ENCODE measurements at regions not wholly inside any gene's neighbourhood (a gene's known extent, or its start where the extent isn't known, plus 50 kb on each side); places are given as distances from the start of the nearest gene placed in this dataset.
A peak's percentile ranks its signal among the peaks of the same experiment; 100 is the strongest.
"Not testable (repeated sequence)": the region's sequence is repeated elsewhere in the genome, so short reads cannot be mapped to it uniquely, and the experiment has no call there.

DNA sequence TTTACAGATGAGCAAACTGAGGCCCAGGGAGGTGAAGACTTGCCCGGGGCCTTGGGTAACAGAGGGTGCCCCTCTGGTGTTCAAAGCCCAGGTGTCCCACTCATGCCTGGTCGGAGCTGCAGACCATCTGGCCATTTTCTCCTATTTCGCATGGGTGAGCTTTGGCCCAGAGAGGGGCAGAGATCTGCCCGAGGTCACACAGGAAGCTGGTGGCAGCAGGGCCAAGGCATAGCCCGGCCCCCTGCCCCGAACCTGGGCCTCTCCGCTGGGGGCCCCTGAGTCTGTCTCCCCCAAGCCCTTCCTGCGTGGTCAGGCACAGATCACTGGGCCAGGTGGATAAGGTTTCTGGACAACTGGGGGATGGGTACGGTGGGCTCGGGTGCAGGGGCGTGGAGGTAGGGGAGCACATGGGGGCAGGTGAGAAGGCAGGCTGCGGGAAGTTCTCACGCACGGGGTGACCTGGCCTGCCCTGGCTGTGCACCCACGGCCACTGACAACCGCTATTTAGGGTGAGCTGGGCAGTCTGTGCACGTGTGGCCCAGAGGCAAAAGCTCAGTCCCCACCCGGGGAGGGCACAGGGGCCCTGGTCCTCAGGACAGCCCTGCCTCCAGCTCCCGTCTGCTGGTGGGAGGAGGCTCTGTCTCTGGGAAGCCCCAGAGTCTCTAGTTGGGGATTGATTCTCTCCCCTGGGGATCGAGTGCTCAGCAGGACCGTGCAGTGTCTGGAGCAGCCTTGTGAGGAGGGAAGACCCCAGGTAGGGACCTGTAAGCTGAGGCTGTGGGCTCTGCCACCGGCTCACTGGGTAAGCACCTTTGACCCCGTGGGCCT lies 68.6 kb downstream of the UNCX start:
- Mint-ChIP-seq H3K36me3 (ENCODE audit: low read depth) (no peaks in the 10 kb centered on the region), H3K27me3 (ENCODE audit: insufficient read depth) (no peaks in the 10 kb centered on the region), H3K27ac (no peak overlapping the region), H3K9me3 (no peaks in the 10 kb centered on the region), H3K4me1 (peaks cover 3% of the 10 kb centered on the region), H3K4me3 (no peak overlapping the region)
- H3K4me1 ChIP-seq (ENCODE audit: control insufficient read depth, insufficient read depth, low read length), result no peaks in the 10 kb centered on the region
- 89 to 90% methylated on average over 14 to 23 of the region's 23 CpGs for WGBS, 2 experiments (ENCODE audit: insufficient coverage in 1 of 2, insufficient read length in 1 of 2)
- peak; percentile 38 for DNase-seq
- no peaks in the 10 kb centered on the region for H3K9me3 ChIP-seq (ENCODE audit: control insufficient read depth, low read length)
- H3K36me3 ChIP-seq (ENCODE audit: control insufficient read depth, insufficient read depth, low read length), result no peaks in the 10 kb centered on the region
- no peak overlapping the region for H3K4me3 ChIP-seq (ENCODE audit: low read length)
- H3K27ac ChIP-seq (ENCODE audit: low read depth, low read length), result no peak overlapping the region
- no peak overlapping the region for H3K9ac ChIP-seq (ENCODE audit: extremely low read depth, low read length, poor library complexity, severe bottlenecking)
- TF ChIP-seq, protein P1, sequence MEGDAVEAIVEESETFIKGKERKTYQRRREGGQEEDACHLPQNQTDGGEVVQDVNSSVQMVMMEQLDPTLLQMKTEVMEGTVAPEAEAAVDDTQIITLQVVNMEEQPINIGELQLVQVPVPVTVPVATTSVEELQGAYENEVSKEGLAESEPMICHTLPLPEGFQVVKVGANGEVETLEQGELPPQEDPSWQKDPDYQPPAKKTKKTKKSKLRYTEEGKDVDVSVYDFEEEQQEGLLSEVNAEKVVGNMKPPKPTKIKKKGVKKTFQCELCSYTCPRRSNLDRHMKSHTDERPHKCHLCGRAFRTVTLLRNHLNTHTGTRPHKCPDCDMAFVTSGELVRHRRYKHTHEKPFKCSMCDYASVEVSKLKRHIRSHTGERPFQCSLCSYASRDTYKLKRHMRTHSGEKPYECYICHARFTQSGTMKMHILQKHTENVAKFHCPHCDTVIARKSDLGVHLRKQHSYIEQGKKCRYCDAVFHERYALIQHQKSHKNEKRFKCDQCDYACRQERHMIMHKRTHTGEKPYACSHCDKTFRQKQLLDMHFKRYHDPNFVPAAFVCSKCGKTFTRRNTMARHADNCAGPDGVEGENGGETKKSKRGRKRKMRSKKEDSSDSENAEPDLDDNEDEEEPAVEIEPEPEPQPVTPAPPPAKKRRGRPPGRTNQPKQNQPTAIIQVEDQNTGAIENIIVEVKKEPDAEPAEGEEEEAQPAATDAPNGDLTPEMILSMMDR (conservative IDR thresholded peaks at IDR 0.05), result no peak
- H3K27me3 ChIP-seq (ENCODE audit: control insufficient read depth, insufficient read depth, low read length, poor library complexity, severe bottlenecking), result no peaks in the 10 kb centered on the region

DNA sequence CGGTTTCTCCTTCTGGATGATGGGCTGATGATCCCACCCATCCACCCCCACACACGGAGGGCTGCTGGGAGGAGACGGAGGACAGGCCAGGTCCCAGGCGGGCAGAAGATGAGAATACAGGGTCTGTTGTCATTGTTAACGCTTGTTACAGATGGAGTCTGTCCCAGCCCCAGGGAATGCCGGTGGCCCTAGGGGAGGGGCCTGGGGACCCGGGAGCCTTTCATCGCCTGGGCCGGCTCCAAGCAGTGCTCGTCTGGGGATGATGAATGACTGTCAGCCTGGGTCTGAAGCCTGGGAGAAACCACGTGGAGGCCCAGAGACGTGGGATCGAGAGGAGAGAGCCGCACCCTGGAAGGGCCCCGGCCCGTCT lies 69.2 kb downstream of the UNCX start:
- Histone ChIP-seq H3K9me3 (ENCODE audit: control insufficient read depth, low read length) (no peaks in the 10 kb centered on the region), H3K27ac (ENCODE audit: low read depth, low read length) (no peak overlapping the region), H3K4me1 (ENCODE audit: control insufficient read depth, insufficient read depth, low read length) (no peaks in the 10 kb centered on the region), H3K36me3 (ENCODE audit: control insufficient read depth, insufficient read depth, low read length) (no peaks in the 10 kb centered on the region), H3K27me3 (ENCODE audit: control insufficient read depth, insufficient read depth, low read length, poor library complexity, severe bottlenecking) (no peaks in the 10 kb centered on the region), H3K4me3 (ENCODE audit: low read length) (no peak overlapping the region), H3K9ac (ENCODE audit: extremely low read depth, low read length, poor library complexity, severe bottlenecking) (no peak overlapping the region)
- TF ChIP-seq, protein P1 (conservative IDR thresholded peaks at IDR 0.05), result no peak
- Mint-ChIP-seq H3K36me3 (ENCODE audit: low read depth) (no peaks in the 10 kb centered on the region), H3K9me3 (no peaks in the 10 kb centered on the region), H3K4me1 (no peaks in the 10 kb centered on the region), H3K27me3 (ENCODE audit: insufficient read depth) (peaks cover 2% of the 10 kb centered on the region), H3K27ac (no peak overlapping the region), H3K4me3 (no peak overlapping the region)
- WGBS, 2 experiments (ENCODE audit: insufficient coverage in 1 of 2, insufficient read length in 1 of 2), result 77 to 89% methylated on average over 12 to 16 of the region's 16 CpGs
- no peak for DNase-seq

DNA sequence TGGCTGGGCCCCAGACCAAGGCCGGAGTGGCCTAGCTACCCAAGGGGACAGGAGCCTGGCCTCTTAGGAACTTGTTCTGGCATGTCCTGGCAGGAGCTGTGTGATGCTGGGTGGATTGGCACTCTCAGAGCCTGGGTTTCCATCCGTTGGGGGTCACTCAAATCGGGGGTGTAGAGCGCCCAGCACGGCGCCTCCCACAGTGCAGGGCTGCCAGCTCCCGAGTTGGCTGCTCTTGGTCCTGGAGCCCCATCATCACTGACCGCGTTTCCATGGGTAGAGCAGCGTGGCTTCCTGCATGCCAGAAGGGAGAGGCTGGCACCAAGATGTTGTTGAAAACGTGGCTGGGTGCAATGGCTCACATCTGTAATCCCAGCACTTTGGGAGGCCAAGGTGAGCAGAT lies 70.3 kb downstream of the UNCX start:
- TF ChIP-seq, protein P1 (conservative IDR thresholded peaks at IDR 0.05), result no peak
- no peaks in the 10 kb centered on the region for H3K9me3 ChIP-seq (ENCODE audit: control insufficient read depth, low read length)
- DNase-seq, result no peak
- no peaks in the 10 kb centered on the region for H3K4me1 ChIP-seq (ENCODE audit: control insufficient read depth, insufficient read depth, low read length)
- H3K27me3 Mint-ChIP-seq (ENCODE audit: insufficient read depth), result peaks cover 4% of the 10 kb centered on the region
- H3K4me3 Mint-ChIP-seq, result no peak overlapping the region
- H3K9me3 Mint-ChIP-seq, result no peaks in the 10 kb centered on the region
- H3K27me3 ChIP-seq (ENCODE audit: control insufficient read depth, insufficient read depth, low read length, poor library complexity, severe bottlenecking), result no peaks in the 10 kb centered on the region
- H3K4me3 ChIP-seq (ENCODE audit: low read length), result no peak overlapping the region
- 91 to 95% methylated on average over 5 to 11 of the region's 11 CpGs for WGBS, 2 experiments (ENCODE audit: insufficient coverage in 1 of 2, insufficient read length in 1 of 2)
- no peak overlapping the region for H3K27ac Mint-ChIP-seq
- no peaks in the 10 kb centered on the region for H3K36me3 ChIP-seq (ENCODE audit: control insufficient read depth, insufficient read depth, low read length)
- H3K9ac ChIP-seq (ENCODE audit: extremely low read depth, low read length, poor library complexity, severe bottlenecking), result no peak overlapping the region
- no peaks in the 10 kb centered on the region for H3K36me3 Mint-ChIP-seq (ENCODE audit: low read depth)
- no peak overlapping the region for H3K27ac ChIP-seq (ENCODE audit: low read depth, low read length)
- H3K4me1 Mint-ChIP-seq, result no peaks in the 10 kb centered on the region

DNA sequence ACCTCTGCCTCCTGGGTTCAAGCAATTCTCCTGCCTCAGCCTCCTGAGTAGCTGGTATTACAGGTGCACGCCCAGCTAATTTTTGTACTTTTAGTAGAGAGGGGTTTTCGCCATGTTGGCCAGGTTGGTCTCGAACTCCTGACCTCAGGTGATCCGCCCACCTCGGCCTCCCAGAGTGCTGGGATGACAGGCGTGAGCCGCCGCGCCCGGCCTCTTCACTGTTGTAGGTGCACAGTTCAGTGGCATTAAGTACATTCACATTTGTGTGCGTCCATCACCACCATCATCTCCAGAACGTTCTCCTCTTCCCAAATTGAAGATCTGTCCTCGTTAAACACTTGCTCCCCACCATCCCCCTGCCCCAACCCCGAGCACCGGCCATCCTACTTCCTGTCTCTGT lies 71.3 kb downstream of the UNCX start:
- not testable (repeated sequence) for H3K27ac Mint-ChIP-seq; DNase-seq; H3K9me3 Mint-ChIP-seq; H3K36me3 Mint-ChIP-seq (ENCODE audit: low read depth); H3K27me3 Mint-ChIP-seq (ENCODE audit: insufficient read depth); H3K4me1 Mint-ChIP-seq; H3K27me3 ChIP-seq (ENCODE audit: control insufficient read depth, insufficient read depth, low read length, poor library complexity, severe bottlenecking); H3K27ac ChIP-seq (ENCODE audit: low read depth, low read length); H3K36me3 ChIP-seq (ENCODE audit: control insufficient read depth, insufficient read depth, low read length); H3K4me1 ChIP-seq (ENCODE audit: control insufficient read depth, insufficient read depth, low read length); H3K9me3 ChIP-seq (ENCODE audit: control insufficient read depth, low read length); H3K4me3 Mint-ChIP-seq; H3K4me3 ChIP-seq (ENCODE audit: low read length); H3K9ac ChIP-seq (ENCODE audit: extremely low read depth, low read length, poor library complexity, severe bottlenecking)
- 83 to 89% methylated on average over 14 to 15 of the region's 15 CpGs for WGBS, 2 experiments (ENCODE audit: insufficient coverage in 1 of 2, insufficient read length in 1 of 2)

Data from endodermal cell (in vitro differentiated cells).